HCT116 (cell line): ENCODE measurements at regions not wholly inside any gene's neighbourhood (a gene's known extent, or its start where the extent isn't known, plus 50 kb on each side); places are given as distances from the start of the nearest gene placed in this dataset.

Source experiments
- CTCF ChIP-seq, 3 experiments: fragments of 200-600 bp in 1 of 3; sonication (generic) in 1 of 3; IDR thresholded peaks in 2 of 3; conservative IDR thresholded peaks in 1 of 3; 2 replicates each; pipeline ENCODE4 v1.5.1; 2012 to 2017; ENCODE audit warnings: low read depth in 2 of 3, low read length in 2 of 3, antibody characterized with exemption in 1 of 3, borderline replicate concordance in 1 of 3, control low read depth in 1 of 3, mild to moderate bottlenecking in 1 of 3, mixed read lengths in 1 of 3, mixed run types in 1 of 3, moderate library complexity in 1 of 3; ENCODE audit not compliant: insufficient read depth in 1 of 3
- ELF1 ChIP-seq: IDR thresholded peaks from 2 replicates; pipeline ENCODE4 v1.6.1; 2012; ENCODE audit warnings: low read depth, borderline replicate concordance
- JUND ChIP-seq: IDR thresholded peaks from 2 replicates; pipeline ENCODE4 v1.6.1; 2012
- MAX ChIP-seq: IDR thresholded peaks from 2 replicates; pipeline ENCODE4 v1.6.1; 2012
- REST ChIP-seq: IDR thresholded peaks from 2 replicates; pipeline ENCODE4 v1.6.1; 2012; ENCODE audit warnings: low read depth
- ZBTB33 ChIP-seq: IDR thresholded peaks from 2 replicates; pipeline ENCODE4 v1.6.1; 2011; ENCODE audit warnings: mild to moderate bottlenecking, low read length, moderate library complexity; ENCODE audit not compliant: insufficient replicate concordance; ENCODE audit errors: extremely low read depth
- ZFX ChIP-seq: fragments of 450-650 bp; IDR thresholded peaks from 2 replicates; pipeline ENCODE4 v1.6.1; 2017

- TF ChIP-seq ELF1 (no peak), CTCF (IDR thresholded peaks at IDR 0.05 in 2 of 3, conservative IDR thresholded peaks at IDR 0.05 in 1 of 3; ENCODE audit: borderline replicate concordance in 1 of 3, insufficient read depth in 1 of 3, low read depth in 2 of 3, low read length in 2 of 3) (no peak), REST (no peak), JUND (no peak), ZBTB33 (no peak), ZFX (no peak), MAX (no peak)
Observed at GRCh38 chr4:15353207-15353606, 74.6 kb upstream of the C1QTNF7 start.
